ENCODE measurements at regions not wholly inside any gene's neighbourhood (a gene's known extent, or its start where the extent isn't known, plus 50 kb on each side); places are given as distances from the start of the nearest gene placed in this dataset.

DNA sequence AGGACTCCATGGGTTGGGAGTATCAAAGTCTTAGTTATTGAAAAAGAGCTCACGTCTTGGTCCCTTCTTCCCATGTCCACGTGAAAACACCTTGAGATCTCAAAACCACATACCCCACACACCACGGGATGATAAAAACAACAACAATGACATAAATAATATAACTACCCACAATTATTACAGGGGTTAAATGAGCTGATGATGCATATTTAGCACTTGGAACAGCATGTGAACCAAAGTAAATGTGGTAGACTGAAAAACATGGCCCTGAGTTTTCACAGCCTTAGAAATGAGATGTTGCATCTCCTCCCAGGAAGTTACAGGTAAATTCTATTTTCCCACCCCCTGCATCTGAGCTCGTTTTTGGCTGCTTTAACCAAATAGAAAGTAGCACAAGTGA lies 208.9 kb downstream of the C16orf95 start:
- TF ChIP-seq CTCF (IDR thresholded peaks at IDR 0.05) (no peak), ZFX (IDR thresholded peaks at IDR 0.05; ENCODE audit: borderline replicate concordance) (no peak)

Measured in 22Rv1 (cell line).